Neuron (in vitro differentiated cells): ENCODE measurements at regions not wholly inside any gene's neighbourhood (a gene's known extent, or its start where the extent isn't known, plus 50 kb on each side); places are given as distances from the start of the nearest gene placed in this dataset.

Experiments used
- H2AFZ ChIP-seq: one replicate; pipeline ENCODE4 v1.6.1; 2013; ENCODE audit warnings: low read depth, mild to moderate bottlenecking, inconsistent platforms, low read length, moderate library complexity
- H3K27me3 ChIP-seq: one replicate; pipeline ENCODE4 v1.6.1; 2013; ENCODE audit warnings: low read length; ENCODE audit not compliant: insufficient read depth
- H3K36me3 ChIP-seq: one replicate; pipeline ENCODE4 v1.6.1; 2013; ENCODE audit warnings: low read length; ENCODE audit not compliant: insufficient read depth
- H3K4me1 ChIP-seq: one replicate; pipeline ENCODE4 v1.6.1; 2013; ENCODE audit warnings: low read length; ENCODE audit not compliant: insufficient read depth
- H3K4me3 ChIP-seq: 2 replicates; pipeline ENCODE4 v1.5.1; 2013; ENCODE audit warnings: mild to moderate bottlenecking, low read length, moderate library complexity
- H3K9me3 ChIP-seq: one replicate; pipeline ENCODE4 v1.6.1; 2013; ENCODE audit warnings: low read length

DNA sequence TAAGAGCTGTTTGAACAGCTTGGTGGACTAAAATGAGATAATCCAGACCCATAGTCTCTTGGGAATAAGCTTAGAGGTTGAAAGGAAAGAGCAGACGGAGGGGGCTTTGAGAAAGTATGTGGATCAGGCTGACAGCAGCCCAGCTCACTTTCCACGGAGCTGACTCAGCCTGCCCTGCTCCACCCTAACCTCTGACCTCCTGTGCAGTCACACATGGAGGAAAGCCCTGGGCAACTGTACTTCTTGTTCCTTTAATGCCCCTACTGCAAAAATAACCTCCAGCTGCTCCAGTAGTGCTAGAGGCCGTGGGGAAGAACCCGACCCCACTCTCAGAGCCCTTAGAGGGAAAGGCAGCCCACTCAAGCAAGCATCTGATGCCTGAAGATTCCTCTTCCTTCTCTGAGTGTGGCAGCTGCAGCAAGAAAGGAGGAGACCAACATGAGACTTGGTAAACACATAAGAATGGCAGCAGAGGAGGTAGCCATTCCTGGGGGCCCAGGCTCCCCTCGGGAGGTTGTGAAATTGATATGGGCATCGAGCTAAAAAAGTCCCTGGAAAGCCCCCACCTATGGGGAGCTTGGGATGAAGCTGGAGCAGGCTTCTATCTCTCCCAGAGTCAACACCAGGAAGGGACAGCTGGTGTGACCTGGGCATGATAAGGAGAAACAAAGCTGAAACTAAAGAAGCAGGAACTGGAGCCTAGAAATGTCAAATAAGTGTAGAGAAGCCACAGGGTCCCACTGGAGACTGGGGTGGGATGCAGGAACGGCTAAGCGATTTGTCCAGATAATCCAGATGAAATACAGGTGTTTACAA is 204.3 kb downstream of the PIK3R1 start:
- H2AFZ ChIP-seq = no peak overlapping the region
- no peaks in the 10 kb centered on the region for H3K27me3 ChIP-seq
- no peaks in the 10 kb centered on the region for H3K4me1 ChIP-seq
- no peak overlapping the region for H3K4me3 ChIP-seq
- no peaks in the 10 kb centered on the region for H3K9me3 ChIP-seq
- H3K36me3 ChIP-seq = no peaks in the 10 kb centered on the region

DNA sequence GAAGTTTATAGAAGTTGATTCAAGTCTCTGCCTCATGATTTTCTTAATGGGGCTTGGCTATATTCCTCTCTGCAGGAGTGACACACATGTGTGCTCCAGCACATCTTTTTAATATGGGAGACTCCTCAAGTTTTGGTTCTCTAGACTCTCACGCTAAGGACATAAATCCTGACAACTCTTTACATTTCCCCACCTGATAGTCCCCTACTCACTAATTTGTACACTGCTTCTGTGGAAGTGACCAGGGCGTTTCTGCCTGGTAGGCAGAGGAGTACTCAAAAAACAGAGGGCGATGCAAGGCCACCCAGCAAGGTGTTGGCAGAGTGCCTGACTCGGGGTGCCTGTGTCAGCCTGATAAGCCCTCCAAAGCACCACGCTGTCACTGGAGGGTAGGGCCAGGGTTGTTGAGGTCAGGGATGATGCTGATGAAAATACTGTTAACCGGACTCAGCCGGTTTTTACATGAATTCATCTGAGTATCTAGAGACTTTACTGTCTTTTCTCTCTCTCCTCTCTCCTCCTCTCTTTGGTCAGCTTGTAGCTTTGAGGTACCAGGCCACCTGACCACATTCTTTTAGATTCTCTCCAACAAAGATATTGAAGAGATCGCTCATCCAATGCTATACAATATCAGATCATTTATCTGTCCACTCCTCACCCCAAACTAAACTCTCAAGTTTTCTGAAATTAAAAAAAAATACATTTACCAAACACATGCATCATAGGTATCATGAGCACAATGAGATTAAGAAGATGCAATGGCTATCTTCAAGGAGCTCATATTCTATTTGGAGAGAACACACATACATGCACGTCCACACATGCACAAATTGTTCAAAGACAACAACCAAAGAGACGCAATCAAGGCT is 205.2 kb downstream of the PIK3R1 start:
- H3K36me3 ChIP-seq = no peaks in the 10 kb centered on the region
- no peaks in the 10 kb centered on the region for H3K9me3 ChIP-seq
- H3K4me1 ChIP-seq = no peaks in the 10 kb centered on the region
- H3K4me3 ChIP-seq = no peak overlapping the region
- no peaks in the 10 kb centered on the region for H3K27me3 ChIP-seq
- H2AFZ ChIP-seq = no peak overlapping the region

- Histone ChIP-seq H3K27me3 (no peaks in the 10 kb centered on the region), H3K36me3 (no peaks in the 10 kb centered on the region), H3K4me1 (no peaks in the 10 kb centered on the region), H3K4me3 (no peak overlapping the region), H3K9me3 (no peaks in the 10 kb centered on the region), H2AFZ (no peak overlapping the region)
These were observed 206.1 kb downstream of the PIK3R1 start for GRCh38 chr5:68421485-68422220.

- Histone ChIP-seq H3K9me3 (no peaks in the 10 kb centered on the region), H3K4me3 (no peak overlapping the region), H3K4me1 (no peaks in the 10 kb centered on the region), H3K36me3 (no peaks in the 10 kb centered on the region), H2AFZ (no peak overlapping the region), H3K27me3 (no peaks in the 10 kb centered on the region)
These were observed 207.7 kb downstream of the PIK3R1 start for GRCh38 chr5:68423154-68423811.

DNA sequence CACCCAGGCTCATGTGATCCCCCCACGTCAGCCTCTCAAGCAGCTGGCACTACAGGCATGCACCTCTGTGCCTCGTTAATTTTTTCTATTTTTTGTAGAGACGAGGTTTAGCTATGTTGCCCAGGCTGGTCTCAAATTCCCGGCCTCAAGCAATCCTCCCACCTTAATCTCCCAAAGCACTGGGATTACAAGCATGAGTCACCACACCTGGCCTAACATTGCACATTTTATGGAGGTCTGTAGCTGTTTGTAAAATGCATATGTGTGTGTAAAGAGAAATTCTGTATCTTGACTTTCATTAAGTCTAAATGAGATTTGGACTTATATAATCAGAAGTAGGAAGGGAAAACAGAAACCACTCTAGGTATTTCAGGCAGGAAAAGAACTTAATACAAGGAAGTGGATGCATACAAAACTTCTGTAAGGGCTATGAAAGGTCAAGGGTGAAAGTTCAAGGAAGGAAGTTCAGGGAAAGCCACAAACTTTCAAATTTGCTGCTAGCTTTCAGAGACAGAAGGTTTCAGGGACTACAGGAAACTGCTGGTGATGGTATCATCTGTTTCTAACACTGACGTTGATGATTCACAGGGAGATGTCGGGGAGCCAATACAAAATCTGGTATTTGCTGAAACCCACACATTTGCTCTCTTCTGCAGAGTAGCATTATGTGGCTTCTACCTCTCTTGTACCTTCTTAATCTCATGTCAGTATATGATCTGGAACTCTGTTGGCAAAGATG is 209.4 kb downstream of the PIK3R1 start:
- no peaks in the 10 kb centered on the region for H3K9me3 ChIP-seq
- H3K27me3 ChIP-seq = no peaks in the 10 kb centered on the region
- no peaks in the 10 kb centered on the region for H3K4me1 ChIP-seq
- H3K36me3 ChIP-seq = no peaks in the 10 kb centered on the region
- no peak overlapping the region for H2AFZ ChIP-seq
- H3K4me3 ChIP-seq = no peak overlapping the region

GRCh38 chr5:68426586-68426985 is 211.0 kb downstream of the PIK3R1 start:
- Histone ChIP-seq H3K36me3 (no peaks in the 10 kb centered on the region), H3K4me3 (no peak overlapping the region), H3K4me1 (no peaks in the 10 kb centered on the region), H3K9me3 (no peaks in the 10 kb centered on the region), H2AFZ (no peak overlapping the region), H3K27me3 (no peaks in the 10 kb centered on the region)

DNA sequence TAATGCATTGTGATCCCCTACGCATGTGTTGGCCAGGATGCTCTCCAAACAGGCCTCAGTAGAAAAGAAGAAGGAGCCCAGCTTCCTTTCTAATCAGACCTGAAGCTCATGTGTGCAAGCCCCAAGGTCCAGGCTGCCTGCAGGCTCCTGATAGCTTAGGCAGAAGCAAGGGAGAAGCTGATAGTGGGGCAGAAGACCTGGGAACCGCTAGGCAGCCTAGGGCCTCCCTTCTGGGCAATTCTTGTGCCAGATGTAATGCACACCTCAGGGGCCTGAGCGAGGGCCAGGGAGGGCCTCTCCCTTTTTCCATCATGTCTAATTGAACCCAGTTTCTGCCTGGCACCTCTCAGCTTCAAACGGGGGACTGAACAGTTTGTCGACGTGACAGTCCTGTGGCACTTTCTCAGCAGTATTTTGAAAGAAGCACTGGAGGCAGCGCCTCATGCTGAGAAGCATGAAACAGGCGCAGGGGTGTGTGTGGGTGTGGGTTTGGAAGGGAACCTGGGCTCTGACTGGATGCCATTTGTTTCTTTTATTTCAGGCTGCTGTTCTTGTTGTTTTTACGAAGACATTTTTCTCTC is 212.8 kb downstream of the PIK3R1 start:
- Histone ChIP-seq H2AFZ (no peak overlapping the region), H3K27me3 (no peaks in the 10 kb centered on the region), H3K36me3 (no peaks in the 10 kb centered on the region), H3K9me3 (no peaks in the 10 kb centered on the region), H3K4me3 (no peak overlapping the region), H3K4me1 (no peaks in the 10 kb centered on the region)

DNA sequence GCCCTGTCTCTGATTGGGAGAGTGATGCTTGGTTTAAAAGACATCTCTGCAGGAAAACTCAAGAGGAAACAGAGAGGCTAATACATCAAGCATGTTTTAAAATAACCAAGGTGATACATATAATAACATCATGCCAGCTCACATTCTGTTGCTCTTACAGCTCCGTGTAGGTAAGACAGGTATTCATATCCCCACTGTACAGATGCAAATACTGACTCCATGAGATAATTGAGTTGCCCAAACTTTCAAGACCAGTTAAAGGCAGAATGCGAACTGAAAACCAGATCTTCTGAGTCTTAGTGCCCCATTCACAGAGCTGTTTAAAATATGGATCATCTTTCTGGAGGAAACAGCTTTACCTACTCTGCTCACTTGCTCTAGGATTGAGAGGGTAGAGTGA is 214.0 kb downstream of the PIK3R1 start:
- Histone ChIP-seq H3K4me1 (peaks cover 4% of the 10 kb centered on the region), H3K27me3 (no peaks in the 10 kb centered on the region), H3K9me3 (no peaks in the 10 kb centered on the region), H3K4me3 (no peak overlapping the region), H2AFZ (no peak overlapping the region), H3K36me3 (no peaks in the 10 kb centered on the region)

DNA sequence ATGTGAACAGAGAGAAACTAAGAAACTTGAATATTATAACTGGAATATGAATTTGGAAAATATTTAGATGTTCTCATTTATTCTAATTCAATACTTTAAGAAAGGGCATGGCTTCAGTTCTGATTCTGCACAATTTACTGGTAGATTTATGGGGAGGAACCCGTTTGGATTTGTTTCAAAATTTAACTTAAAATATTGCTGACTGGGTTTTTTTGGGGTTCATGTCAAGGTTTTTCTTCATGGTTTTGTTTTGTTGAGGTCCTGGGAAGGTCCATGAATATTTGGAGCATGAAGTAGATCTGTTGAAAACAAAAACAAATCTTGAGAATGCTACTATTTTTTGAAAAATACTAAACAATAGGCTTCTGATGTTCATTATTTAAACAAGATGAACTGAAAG is 214.7 kb downstream of the PIK3R1 start:
- H3K36me3 ChIP-seq = no peaks in the 10 kb centered on the region
- no peak overlapping the region for H3K4me3 ChIP-seq
- H3K9me3 ChIP-seq = no peaks in the 10 kb centered on the region
- H3K27me3 ChIP-seq = no peaks in the 10 kb centered on the region
- no peak overlapping the region for H2AFZ ChIP-seq
- peaks cover 4% of the 10 kb centered on the region for H3K4me1 ChIP-seq

- peaks cover 4% of the 10 kb centered on the region for H3K4me1 ChIP-seq
- H3K9me3 ChIP-seq = no peaks in the 10 kb centered on the region
- H3K4me3 ChIP-seq = no peak overlapping the region
- H3K36me3 ChIP-seq = no peaks in the 10 kb centered on the region
- H3K27me3 ChIP-seq = no peaks in the 10 kb centered on the region
- H2AFZ ChIP-seq = no peak overlapping the region
These were observed 215.6 kb downstream of the PIK3R1 start for GRCh38 chr5:68431186-68431585.

GRCh38 chr5:68431601-68432337 is 216.2 kb downstream of the PIK3R1 start:
- no peak overlapping the region for H3K4me3 ChIP-seq
- H3K27me3 ChIP-seq = no peaks in the 10 kb centered on the region
- H3K36me3 ChIP-seq = no peaks in the 10 kb centered on the region
- no peaks in the 10 kb centered on the region for H3K9me3 ChIP-seq
- peaks cover 4% of the 10 kb centered on the region for H3K4me1 ChIP-seq
- H2AFZ ChIP-seq = no peak overlapping the region
